Heart left ventricle (tissue), 13 donors: ENCODE measurements at regions not wholly inside any gene's neighbourhood (a gene's known extent, or its start where the extent isn't known, plus 50 kb on each side); places are given as distances from the start of the nearest gene placed in this dataset.

Experiments used
- POLR2A ChIP-seq, 2 donors: fragments of 450-650 bp; IDR thresholded peaks; one replicate each; pipeline ENCODE4 v1.6.1; 2017; ENCODE audit warnings: antibody characterized with exemption in 2 of 2, mild to moderate bottlenecking in 2 of 2, moderate library complexity in 2 of 2
- TF ChIP-seq, protein P1 (sequence below), 12 donors: fragments of 200-600 bp; sonication (generic) in 4 of 12; IDR thresholded peaks; one replicate each; pipeline versions ENCODE4 v1.5.0 to v1.8.0; 2018 to 2022; ENCODE audit warnings: antibody characterized with exemption in 12 of 12, mild to moderate bottlenecking in 5 of 12
- donor health status: ischemic (EF 13 %, LVEDD 7.1; RV severe dilation, severe dysfunction).
- donor health status: DM: no; HTN: yes; CAD: no.
- donor health status: DM: no; HTN: no; CAD: no.
- donor health status: ischemic (EF 25% LVEDD 6.9; RV normal size, moderate dysfunction).
- donor health status: ischemic (EF 25% LVEDD 5.7; RV mildly dilated, moderate dysfunction).
- donor health status: ischemic (EF 35%, LVEDD 5.7; RV mildly dilated, moderate dysfunction).
- donor health status: nonischemic (EF 11% LVEDD 7.7; RV severe dilation, severe dysfunction).
- donor health status: DM: yes; HTN: yes; CAD: no.
- donor health status: PGD.
- donor health status: ischemic (EF 29% LVEDD 5.4; RV normal size, mild dysfunction).
- donor health status: nonischemic (EF 23%, LVEDD 6.1; RV moderate dilation, normal function).

DNA sequence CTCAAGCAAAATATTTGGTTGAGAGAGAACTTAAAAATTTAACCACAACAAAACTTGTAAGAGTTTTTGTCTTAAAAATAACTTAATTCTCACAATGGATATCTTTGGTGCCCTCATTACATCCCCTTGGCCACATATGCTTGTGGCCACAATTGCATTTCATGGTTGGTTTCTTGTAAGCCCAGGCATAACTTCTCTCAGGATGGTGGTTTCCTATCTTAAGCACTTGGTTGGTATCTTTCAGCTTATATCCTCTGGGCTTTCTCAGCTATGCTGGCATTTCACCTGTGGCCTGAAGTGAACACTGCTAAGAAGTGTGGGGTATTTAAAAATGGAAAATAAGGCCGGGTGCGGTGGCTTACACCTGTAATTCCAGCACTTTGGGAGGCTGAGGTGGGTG lies 212.4 kb upstream of the MEF2C start:
- TF ChIP-seq, protein P1, sequence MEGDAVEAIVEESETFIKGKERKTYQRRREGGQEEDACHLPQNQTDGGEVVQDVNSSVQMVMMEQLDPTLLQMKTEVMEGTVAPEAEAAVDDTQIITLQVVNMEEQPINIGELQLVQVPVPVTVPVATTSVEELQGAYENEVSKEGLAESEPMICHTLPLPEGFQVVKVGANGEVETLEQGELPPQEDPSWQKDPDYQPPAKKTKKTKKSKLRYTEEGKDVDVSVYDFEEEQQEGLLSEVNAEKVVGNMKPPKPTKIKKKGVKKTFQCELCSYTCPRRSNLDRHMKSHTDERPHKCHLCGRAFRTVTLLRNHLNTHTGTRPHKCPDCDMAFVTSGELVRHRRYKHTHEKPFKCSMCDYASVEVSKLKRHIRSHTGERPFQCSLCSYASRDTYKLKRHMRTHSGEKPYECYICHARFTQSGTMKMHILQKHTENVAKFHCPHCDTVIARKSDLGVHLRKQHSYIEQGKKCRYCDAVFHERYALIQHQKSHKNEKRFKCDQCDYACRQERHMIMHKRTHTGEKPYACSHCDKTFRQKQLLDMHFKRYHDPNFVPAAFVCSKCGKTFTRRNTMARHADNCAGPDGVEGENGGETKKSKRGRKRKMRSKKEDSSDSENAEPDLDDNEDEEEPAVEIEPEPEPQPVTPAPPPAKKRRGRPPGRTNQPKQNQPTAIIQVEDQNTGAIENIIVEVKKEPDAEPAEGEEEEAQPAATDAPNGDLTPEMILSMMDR (IDR thresholded peaks at IDR 0.05): no peak
- no peak for TF ChIP-seq POLR2A (IDR thresholded peaks at IDR 0.05)
